NCI-H2227 (cell line): ENCODE measurements at regions not wholly inside any gene's neighbourhood (a gene's known extent, or its start where the extent isn't known, plus 50 kb on each side); places are given as distances from the start of the nearest gene placed in this dataset.

Experiments
- DNase-seq: peaks from one replicate; lab custom pipeline; 2025; ENCODE audit not compliant: unreplicated experiment; lab: John Stamatoyannopoulos, UW

DNA sequence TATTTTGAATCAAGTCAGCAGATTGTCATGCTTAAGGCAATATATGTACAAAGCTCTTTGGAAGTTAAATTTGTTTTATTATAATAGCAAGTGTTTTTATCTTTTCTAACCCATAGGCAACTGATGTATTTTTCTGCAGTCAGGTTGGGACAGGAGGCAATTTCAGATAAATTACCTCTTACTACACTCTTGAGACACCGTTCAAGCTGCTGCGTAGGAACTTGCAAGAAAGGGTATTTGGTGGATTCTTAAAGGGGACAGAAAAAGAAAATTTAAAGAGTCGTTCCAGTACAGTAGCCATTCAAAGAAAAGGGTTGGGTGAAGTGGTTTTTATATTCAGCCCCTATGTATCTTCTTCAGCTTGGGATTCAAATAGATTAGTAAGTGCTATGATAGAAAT lies 112.4 kb upstream of the APC start:
- no peak for DNase-seq

DNA sequence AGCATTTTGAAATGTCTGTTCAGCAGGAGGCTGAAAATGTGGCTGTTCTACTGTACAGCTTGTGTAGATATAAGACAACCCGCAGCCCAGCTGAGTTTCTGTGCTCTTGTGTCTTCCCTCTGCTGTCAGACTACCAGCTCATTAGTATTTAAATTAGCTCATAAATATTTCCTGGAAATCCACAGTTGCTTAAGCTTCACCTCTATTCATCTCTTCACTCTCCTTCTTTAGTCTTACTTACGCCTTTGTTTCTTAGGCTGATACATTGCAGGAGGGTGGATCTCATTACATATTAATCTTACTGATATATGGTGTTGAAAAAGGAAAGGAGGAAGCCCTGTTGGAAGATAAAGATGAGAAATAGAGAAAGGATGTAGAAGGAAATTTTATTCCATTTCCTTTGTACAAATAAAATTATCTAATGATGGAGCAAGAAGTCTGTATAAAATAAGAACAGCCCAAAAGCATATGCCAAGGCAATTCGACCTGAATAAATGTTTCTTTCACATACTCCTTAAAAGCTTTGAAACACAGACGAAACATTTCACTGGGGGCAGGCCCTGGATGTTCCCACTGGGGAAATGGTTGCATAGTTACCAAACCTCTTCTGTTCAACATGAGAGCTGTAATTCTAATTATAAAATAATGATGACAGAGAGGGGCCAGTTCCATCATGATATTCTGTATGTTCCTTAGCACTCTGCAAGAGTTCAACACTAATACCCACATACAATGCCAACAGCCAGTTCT lies 111.8 kb upstream of the APC start:
- no peak for DNase-seq

DNA sequence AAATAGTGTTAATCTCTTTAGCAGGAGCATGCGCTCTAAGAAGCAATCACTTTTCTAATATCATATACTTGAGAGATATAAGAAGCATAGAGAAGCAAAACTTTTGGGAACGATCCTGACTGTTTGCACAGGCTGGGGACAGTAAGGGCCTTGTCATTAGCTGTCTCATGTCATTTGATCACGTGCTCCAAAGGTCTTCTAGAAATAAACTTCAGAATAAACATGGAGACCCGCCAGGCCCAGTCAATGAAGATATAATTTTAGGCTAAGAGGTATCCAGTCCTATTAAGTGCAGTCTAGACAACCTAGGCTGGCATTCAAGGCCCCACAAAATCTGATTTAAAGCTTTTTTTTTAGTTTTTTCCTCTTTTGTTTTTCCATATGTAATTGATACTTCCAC lies 111.0 kb upstream of the APC start:
- DNase-seq = no peak

DNA sequence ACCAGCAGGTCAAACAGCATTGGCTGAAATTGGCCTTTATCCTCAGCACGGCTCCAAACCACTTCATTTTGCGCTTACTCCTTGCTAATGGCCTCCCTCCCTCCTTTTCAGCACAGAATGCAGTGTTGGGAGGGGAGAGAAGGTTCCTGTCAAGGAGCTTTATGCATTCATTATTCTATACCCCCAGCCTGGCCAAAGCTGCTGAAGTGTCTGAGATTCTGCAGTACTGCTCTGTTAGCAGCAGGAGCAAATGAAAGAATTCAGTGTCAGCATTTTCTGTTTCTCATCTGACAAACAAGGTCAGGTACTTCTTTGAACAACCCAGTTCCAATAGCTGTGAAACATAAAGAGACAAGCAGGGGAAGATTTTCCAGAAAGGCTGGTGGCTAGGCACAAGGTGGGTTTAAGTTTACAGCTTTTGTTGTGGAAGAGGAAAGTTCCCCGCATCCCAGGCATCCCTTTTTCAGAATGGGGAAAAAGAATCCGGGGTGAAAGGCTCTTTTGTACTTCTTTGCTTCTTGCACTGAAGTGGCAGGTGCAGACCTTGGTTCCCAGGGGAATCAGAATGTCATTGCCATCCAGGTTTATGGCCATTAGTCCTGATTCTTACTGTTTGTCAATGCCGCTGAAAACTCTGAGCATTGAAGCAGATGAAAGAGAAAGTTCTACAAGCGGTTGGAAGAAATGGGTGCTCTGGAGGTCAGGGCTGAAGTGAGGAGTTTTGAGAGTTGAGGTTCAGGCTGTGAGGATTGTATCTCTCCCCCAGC lies 109.3 kb upstream of the APC start:
- peak; percentile 86 for DNase-seq

DNA sequence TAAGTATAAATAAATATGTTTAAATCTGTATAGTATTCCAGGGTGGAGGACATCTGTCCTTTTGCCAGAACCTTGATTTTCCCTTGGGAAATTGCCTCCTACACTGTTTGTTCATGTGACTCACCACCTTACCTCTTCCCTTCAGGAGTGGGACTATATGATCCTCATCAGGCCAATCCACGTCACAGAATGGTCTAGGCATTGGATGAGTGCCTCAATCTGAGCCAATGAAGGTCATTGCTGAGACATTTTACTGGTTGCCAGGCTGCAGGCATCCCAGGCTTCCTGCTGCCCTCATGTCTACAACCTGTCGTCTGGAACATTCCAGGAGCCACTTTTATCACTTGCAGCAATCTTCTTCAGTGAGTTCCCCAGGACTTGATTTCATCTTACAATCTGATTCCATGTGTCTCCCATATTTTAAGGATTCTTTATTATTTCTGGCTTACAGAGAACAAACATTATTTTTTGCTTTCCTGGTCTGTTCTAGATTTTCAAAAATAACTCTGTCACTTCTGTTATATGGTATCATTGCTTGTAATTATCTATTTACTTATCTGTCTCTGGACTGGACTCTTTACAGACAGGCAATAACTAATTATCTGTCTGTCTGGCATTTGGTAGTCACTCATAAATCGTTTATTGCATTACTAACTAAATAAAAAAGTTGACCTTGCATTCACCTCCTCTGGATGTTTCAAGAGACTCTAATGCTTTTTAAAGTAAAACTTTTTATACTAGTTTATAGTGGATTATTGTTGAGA lies 107.3 kb upstream of the APC start:
- DNase-seq = no peak

DNA sequence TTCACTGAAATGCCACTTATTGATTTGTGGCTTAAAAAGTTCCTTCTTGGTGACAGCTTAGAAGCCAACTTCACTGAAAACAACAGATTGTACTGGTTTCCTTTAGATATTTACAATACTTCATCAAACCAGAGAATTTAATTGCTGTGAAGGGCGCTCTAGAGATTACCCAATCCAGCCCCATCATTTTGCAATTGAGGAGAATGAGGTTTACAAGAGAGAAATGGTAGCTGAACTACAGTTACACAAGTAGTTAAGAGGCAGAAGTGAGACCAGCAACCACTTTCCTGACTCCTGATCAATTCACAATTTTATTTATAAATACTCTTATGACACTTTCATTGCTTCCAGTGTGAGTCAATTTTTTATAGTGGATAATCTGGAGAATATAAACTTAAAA lies 103.5 kb upstream of the APC start:
- DNase-seq = no peak

DNA sequence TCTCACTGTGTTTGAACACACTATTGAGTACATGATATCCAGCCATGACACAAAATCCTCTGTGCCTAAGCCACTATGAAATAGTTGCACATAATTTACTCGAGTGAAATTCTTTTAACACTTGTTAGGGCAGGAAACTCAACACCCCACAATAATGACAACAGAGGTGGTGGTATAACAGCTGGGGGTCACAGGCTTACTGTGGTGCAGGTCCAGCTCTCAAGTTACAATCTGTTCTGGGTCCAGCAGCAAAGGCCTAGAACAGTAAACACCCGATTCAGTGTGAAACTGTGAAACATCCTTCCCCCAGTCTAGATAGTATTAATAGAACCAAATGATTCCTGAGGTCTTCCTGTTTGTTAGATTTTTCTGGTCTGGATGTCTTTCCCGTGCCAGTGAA lies 102.9 kb upstream of the APC start:
- DNase-seq = no peak

DNA sequence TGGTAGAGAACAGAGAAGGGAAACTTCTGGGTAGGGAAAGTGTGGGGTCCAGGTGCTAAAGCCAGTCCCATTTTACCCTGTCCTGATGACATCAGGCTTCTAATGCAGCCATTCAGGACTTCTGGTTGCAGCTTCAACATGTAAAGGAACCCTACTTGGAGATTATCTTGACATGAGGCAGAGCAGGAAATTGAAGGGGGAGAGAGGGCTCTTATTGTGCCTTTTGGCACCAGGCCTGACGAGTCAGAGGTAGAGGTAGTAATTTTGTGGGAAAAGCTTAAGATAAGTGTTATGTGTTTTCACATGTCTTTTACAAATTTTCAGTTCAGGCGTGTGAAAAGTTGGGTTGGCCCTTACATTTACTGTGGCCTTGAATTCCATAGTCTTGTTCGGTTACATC lies 102.4 kb upstream of the APC start:
- no peak for DNase-seq

DNA sequence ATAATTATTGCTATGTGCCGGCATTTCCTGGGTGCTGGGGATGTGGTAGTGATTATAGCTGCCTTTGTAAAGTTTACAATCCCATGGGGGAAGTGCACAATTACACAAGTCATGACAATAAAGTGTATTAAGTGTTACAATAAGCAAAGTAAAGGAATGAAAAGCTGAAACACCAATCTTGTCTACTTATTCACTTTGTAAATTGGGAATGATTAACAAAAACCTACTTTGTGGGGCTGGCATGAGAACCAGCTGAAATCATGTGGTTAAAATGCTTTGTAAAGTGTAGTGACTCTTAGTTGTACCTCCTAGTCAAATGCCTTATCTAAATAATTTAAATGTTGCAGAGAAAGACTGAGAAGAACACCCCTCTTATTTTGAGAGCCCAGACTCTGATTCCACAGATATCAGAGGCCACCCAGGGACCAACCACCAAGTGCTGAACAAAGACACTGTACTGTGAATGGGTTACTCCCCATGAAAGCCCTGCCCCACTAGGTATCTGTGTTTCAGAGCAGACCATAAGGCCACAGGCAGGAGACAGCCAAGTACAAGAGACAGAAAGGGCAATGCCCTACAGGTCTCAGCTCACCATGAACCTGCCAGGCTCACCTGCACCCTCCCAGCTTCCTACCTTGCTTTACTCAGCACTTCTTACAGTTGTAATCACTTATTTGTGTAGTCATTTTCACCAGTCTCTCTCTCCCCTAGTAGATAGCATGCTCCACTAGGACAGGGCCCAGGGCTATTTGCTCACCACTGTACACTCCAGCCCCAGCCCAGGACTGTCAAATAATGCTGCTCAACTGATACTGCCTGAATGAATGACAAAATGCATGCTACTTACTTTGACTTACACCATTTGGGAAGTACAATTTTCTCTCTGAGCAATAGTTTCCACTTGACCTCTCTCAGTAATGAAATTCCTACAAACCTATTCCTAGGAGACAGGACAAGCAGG lies 101.6 kb upstream of the APC start:
- DNase-seq = no peak

DNA sequence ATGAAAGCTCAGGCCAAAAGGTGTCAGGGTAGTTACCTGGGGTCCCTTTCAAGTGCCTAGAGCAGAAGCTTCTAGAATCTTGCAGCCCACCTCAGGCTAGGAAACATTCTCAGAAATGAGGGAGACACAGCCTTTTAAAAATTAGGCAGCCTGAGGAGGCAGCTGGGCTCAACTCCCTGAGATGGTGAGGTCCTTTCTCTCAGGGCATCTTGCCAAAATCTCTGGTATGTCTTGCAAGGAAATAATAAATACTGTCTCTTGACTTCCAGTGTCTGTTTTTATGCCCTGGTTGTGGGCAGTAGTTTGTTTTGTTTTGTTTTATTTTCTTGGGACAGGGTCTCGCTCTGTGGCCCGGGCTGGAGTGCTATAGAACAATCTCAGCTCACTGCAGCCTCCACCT lies 100.9 kb upstream of the APC start:
- no peak for DNase-seq

DNA sequence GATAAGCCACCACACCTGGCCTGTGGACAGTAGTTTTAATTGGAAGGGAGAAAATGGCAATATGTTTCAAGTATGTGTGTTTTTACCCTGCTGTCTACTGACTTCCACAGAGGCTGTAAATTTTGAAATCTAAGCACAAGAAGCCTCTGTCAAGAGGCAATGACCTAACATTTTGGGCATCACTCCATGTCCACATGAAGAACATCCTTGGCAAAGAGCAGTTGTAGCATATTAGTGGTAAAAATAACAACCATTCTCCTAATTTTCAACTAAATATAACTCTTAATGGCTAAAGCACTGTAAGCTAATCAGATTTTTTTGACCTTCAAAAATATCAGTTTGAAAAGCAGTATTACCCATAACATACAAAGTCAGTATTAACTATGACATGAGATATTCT lies 100.3 kb upstream of the APC start:
- no peak for DNase-seq

DNA sequence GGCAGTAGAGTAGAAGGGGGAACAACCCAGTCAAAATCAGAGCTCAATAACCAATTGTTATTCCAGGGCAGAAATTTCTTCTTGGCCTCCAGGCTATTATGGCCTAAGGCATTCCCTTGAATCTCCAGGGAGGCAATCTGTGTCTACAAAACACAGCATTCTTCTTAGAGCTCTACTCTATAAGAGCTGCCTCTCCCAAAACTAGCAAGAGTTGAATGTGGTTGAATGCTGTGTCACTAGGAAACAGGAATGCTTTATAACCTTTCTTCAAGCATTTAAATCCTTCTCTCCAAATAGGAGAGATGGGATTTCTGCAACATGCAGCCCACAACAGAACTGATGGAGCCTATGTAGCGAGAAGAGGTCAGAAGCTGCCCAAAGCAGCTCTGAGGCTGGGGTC lies 97.1 kb upstream of the APC start:
- no peak for DNase-seq

DNA sequence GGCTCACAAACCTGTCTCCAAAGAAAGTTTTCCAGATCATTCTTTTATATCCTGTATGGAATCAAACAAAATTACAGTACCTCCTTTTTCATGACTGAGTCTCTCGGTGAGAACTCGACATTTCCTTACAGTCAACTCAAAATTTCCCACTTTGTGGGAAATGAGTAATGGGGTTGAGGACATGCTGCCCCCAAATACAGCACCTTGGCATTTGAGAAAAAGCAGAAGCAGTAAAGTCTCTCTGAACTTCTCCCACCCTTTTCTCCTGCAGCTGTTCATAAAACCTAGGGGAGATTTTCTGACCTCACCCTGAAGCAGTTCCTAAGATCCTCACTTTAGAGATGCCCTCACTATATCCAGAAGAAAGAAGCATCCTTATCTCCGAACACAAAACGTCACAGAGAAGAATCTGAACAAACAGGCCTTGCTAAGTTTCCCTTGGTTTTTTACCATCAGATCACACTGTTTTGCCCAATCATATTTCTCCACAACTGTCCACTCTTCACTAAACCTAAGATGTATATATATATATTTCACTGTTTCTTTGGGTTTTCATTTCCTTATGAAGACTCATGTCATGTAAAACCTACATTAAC lies 96.1 kb upstream of the APC start:
- no peak for DNase-seq

DNA sequence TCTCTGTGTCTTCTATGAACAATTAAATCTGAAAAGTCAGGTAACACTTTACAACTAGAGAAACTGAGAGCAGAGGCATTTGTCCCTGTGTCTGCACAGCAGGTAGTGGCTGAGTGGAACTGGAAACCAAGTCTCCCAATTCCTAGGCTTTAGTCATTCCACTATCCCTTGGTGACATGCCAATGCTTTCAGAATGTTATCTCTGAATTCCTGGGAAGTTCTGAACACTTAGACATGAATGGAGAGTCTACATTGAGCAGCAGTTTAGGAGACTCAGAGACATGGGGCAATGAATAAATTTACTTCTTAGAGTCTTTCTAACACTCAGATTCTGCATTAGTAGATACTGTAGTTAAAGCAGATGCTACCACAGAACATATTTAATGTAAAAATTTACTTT lies 94.8 kb upstream of the APC start:
- no peak for DNase-seq

DNA sequence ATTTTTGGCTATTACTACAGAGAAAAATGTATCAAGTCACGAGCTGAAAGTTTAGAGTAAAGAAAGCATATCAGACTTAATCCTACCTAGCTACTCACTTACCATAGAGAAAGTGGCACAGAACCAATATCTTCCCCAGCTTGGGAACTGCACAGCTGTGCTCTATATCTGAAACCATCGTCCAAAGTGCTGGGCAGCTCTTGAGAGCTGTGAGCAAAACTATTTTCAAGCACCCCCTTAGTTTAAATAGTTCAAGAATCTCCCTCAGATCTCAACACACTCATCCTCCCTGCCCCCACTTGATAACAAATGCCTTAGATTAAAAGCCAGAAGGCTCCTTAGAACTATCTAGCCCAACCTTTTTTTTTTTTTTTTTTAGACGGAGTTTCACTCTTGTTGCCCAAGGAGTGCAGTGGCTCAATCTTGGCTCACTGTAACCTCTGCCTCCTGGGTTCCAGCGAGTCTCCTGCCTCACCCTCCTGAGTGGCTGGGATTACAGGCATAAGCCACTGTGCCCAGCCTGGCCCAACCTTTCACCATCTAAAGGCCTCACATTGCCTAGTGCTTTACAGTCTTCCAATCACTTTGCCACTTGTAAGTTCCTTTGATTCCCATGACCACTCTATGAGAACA lies 94.2 kb upstream of the APC start:
- no peak for DNase-seq

DNA sequence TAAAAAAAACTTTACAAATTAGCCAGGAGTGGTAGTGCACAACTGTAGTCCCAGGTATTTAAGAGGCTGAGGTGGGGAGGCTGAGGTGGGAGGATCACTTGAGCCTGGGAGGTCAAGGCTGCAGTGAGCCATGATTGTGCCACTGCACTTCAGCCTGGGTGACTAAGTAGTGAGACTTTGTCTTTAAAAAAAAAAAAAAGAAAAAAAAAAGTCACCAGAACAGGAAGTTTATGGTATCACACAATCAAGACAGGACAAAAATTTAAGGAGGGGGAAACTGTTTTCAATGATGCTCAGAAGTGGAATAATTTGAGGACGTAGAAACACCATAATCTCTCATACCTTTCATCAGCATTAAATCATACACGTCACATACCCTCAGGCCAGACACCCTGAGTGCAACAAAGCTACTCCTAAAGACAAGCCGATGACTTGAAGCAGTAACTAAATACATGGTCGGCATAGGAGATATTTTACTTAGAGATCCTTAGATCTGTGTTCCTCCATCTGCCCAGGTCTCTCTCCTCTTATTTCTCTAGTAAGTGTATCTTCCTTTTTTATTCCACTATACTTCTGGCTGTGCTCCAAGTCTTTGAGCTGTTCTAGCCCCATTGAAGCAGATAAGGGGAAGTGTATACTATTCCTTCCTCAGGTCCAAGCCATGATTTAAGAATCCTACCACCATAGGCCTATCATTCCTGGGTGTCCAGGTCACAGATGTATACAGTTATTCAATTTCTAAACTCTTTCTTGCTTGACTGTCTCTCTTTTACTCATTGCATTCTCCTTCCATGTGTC lies 91.3 kb upstream of the APC start:
- DNase-seq = no peak

DNA sequence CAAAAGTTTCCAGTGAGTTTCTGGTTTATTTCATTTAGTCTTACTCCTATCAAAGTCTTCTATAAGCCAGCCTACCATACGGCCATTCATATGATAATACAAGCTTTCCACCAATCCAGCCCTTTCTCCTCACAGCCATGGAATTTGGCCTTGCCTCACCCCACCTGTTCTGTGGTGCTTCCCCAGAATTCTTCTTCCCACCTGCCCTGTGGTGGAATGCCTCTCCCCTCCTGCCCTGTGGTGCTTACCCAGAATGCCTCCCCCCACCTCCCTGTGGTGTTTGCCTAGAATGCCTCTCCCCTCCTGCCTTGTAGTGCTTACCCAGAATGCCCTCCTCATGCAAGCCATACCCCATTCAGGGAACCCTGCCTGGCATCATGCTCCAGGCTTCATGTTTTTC lies 90.3 kb upstream of the APC start:
- no peak for DNase-seq

DNA sequence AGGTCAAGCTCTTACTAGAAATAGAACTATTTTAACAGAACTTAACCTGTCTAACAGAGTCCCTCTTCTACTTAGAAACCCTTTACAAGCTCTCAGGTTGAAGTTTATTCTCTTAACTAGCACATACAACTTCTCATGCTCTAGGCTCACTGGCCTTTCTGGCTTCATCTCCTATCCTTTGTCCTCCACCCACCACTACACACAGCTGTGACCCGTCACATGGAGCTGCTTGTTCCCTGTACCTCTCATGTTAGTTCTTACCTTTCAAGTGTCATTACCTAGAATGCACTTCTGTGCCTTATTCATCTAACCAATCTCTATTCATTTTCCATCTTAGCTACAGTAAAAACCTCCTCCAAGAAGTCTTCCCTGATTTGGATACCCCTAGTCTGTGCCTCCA lies 89.4 kb upstream of the APC start:
- no peak for DNase-seq

DNA sequence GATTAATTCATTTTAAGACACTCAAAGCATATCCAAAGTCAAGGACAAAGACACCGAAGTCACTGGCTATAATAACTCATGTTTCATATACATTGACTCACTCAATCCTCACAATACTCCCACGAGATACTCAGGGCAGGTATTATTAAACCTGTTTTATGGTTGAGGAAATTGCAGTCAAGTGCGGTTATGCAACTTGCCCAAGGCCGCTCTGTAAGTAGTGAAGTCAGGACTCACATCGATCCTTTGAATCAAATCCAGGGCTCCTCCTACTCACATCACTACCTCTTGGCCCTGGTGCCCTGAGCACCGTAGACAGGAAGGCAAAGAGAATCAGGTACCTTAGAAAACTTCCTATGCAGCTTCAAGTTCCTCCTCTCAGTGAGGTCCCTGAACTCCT lies 87.8 kb upstream of the APC start:
- DNase-seq = peak; percentile 10
